ENCODE measurements at regions not wholly inside any gene's neighbourhood (a gene's known extent, or its start where the extent isn't known, plus 50 kb on each side); places are given as distances from the start of the nearest gene placed in this dataset.
"Not testable (repeated sequence)": the region's sequence is repeated elsewhere in the genome, so short reads cannot be mapped to it uniquely, and the experiment has no call there.

DNA sequence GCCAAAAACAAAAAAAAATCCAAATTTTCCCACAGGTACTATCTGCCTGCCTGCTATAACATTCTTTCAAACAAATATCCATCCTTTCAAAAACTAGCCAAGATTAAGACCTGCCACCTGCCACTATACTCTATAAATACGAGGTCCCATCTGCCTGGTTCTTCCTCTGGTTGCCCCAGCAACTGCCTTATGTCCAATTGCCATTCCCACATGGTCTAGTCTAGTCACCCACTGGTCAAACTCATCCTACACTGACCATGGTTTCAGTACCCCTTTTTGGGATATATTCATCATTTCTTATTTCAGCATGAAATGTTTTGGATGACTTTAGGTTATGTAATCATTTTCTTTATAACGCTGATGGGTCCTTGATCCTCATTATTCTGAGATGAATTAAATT is 95.1 kb upstream of the CCNG1 start:
- H3K4me1 ChIP-seq: no peaks in the 10 kb centered on the region
- intact Hi-C loops (cut with DNase I; ENCODE audit: low total_unique reads): no loop called here
- H3K27ac ChIP-seq: no peak overlapping the region
- no peaks in the 10 kb centered on the region for H3K9me3 ChIP-seq
- H3K4me3 ChIP-seq: no peak overlapping the region
- no peaks in the 10 kb centered on the region for H3K36me3 ChIP-seq
- H3K27me3 ChIP-seq: no peaks in the 10 kb centered on the region
- no peak for DNase-seq (ENCODE audit: low spot score in 2 of 2)
- no peak for TF ChIP-seq POLR2AphosphoS5 (IDR thresholded peaks at IDR 0.05)
- TF ChIP-seq POLR2A (IDR thresholded peaks at IDR 0.05): no peak
- TF ChIP-seq, protein P1, sequence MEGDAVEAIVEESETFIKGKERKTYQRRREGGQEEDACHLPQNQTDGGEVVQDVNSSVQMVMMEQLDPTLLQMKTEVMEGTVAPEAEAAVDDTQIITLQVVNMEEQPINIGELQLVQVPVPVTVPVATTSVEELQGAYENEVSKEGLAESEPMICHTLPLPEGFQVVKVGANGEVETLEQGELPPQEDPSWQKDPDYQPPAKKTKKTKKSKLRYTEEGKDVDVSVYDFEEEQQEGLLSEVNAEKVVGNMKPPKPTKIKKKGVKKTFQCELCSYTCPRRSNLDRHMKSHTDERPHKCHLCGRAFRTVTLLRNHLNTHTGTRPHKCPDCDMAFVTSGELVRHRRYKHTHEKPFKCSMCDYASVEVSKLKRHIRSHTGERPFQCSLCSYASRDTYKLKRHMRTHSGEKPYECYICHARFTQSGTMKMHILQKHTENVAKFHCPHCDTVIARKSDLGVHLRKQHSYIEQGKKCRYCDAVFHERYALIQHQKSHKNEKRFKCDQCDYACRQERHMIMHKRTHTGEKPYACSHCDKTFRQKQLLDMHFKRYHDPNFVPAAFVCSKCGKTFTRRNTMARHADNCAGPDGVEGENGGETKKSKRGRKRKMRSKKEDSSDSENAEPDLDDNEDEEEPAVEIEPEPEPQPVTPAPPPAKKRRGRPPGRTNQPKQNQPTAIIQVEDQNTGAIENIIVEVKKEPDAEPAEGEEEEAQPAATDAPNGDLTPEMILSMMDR (IDR thresholded peaks at IDR 0.05): no peak

DNA sequence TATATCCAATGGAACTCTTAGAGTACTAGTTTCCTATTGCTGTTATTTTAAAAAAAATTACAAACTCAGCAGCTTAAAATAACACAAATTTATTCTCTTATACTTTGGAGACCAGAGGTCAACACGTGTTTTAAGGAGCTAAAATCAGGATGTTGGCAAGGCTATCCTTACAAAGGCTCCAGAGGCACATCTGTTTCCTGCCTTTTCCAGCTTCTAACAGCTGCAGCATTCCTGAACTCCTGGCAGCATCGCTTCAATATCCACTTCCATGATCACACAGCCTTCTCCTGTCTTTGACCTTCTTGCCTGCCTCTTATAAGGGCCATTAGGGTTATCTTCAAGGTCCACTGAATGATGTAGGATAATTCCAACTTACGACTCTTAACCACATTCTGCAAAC is 92.2 kb upstream of the CCNG1 start:
- H3K9me3 ChIP-seq: no peaks in the 10 kb centered on the region
- H3K36me3 ChIP-seq: no peaks in the 10 kb centered on the region
- no peak for TF ChIP-seq POLR2AphosphoS5 (IDR thresholded peaks at IDR 0.05)
- no peak for TF ChIP-seq POLR2A (IDR thresholded peaks at IDR 0.05)
- TF ChIP-seq, protein P1 (IDR thresholded peaks at IDR 0.05): no peak
- intact Hi-C loops (cut with DNase I; ENCODE audit: low total_unique reads): no loop called here
- no peak overlapping the region for H3K27ac ChIP-seq
- no peak for DNase-seq (ENCODE audit: low spot score in 2 of 2)
- no peaks in the 10 kb centered on the region for H3K27me3 ChIP-seq
- H3K4me3 ChIP-seq: no peak overlapping the region
- H3K4me1 ChIP-seq: no peaks in the 10 kb centered on the region

DNA sequence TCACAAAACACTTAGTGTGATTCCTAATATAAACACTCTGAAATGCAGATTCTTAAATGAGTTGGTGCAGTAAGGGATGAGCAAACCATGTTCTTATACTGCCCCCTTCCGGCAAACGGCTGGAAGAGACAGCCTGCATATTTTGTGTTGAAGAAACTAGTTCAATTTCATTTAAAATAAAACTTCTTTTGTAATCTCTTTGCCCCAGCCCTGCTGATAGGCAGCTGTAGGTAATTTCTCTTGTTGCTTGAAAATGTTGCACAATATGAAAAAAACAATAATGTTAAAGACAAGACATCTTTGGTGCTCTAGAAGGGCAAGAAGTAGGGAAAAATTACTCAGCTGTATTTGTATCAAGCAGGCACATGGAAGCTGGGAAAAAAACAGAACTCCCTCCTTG is 89.7 kb upstream of the CCNG1 start:
- intact Hi-C loops (cut with DNase I; ENCODE audit: low total_unique reads): no loop called here
- Histone ChIP-seq H3K4me1 (no peaks in the 10 kb centered on the region), H3K27ac (no peak overlapping the region), H3K27me3 (no peaks in the 10 kb centered on the region), H3K9me3 (no peaks in the 10 kb centered on the region), H3K36me3 (no peaks in the 10 kb centered on the region), H3K4me3 (no peak overlapping the region)
- DNase-seq (ENCODE audit: low spot score in 2 of 2): peak in 1 of 2 donors; percentile 19
- TF ChIP-seq, protein P1 (IDR thresholded peaks at IDR 0.05): peak in 2 of 3 donors; percentile 54 to 61
- TF ChIP-seq POLR2AphosphoS5 (IDR thresholded peaks at IDR 0.05): no peak

DNA sequence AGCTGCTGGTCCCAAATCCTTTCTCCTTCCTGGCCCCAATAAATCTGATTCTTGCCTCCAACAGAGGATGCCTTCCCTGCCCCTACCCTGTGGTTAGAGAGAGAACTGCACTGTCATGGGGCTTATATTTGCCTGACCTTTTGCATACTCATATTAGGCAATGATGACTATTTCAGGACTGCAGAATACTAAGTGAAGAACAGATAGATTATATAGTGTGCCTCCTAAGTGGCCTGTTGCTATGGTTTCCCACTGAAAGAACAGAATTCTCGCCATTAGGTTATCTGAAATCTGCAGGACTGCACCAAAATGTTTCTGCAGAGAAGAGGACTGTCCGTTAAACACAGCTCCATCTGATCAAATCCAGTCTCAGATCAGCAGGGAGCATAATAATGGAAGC is 87.3 kb upstream of the CCNG1 start:
- TF ChIP-seq POLR2AphosphoS5 (IDR thresholded peaks at IDR 0.05) (no peak), POLR2A (IDR thresholded peaks at IDR 0.05) (no peak)
- TF ChIP-seq, protein P1 (IDR thresholded peaks at IDR 0.05): no peak
- intact Hi-C loops (cut with DNase I; ENCODE audit: low total_unique reads): no loop called here
- Histone ChIP-seq H3K36me3 (no peaks in the 10 kb centered on the region), H3K27ac (no peak overlapping the region), H3K9me3 (no peaks in the 10 kb centered on the region), H3K4me1 (no peaks in the 10 kb centered on the region), H3K4me3 (no peak overlapping the region), H3K27me3 (no peaks in the 10 kb centered on the region)
- no peak for DNase-seq (ENCODE audit: low spot score in 2 of 2)

DNA sequence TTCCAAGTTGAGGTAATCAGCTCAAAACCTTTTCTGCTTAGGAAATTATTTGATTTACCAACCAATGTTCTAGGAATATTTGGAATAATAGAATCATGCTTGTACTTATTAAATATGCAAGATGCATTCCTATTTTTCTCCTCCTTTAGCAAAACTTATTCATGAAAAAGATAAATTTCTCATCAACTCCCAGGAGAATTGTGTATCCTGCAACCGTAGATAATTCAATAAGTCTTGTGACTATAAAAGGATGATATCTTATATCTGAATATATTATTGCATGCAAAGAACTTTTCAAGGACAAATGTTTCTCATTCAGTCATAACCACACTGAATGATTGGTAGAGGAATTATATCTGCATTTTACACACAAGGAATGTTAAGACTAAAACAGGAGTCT is 84.9 kb upstream of the CCNG1 start:
- no peaks in the 10 kb centered on the region for H3K9me3 ChIP-seq
- H3K36me3 ChIP-seq: no peaks in the 10 kb centered on the region
- intact Hi-C loops (cut with DNase I; ENCODE audit: low total_unique reads): no loop called here
- no peak overlapping the region for H3K4me3 ChIP-seq
- no peak overlapping the region for H3K27ac ChIP-seq
- no peak for DNase-seq (ENCODE audit: low spot score in 2 of 2)
- no peaks in the 10 kb centered on the region for H3K4me1 ChIP-seq
- H3K27me3 ChIP-seq: no peaks in the 10 kb centered on the region
- no peak for TF ChIP-seq POLR2A (IDR thresholded peaks at IDR 0.05)

DNA sequence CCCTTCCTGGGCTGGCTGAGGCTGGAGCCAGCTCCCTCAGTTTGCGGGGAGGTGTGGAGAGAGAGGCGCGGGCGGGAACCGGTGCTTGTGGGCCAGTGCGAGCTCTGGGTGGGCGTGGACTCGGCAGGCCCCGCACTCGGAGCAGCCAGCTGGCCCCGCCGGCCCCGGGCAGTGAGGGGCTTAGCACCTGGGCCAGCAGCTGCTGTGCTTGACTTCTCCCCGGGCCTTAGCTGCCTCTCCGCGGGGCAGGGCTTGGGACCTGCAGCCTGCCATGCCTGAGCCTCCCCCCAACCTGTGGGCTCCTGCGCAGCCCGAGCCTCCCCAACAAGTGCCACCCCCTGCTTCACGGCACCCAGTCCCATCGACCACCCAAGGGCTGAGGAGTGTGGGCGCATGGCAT is 81.6 kb upstream of the CCNG1 start:
- H3K36me3 ChIP-seq; H3K27me3 ChIP-seq; H3K4me1 ChIP-seq; DNase-seq (ENCODE audit: low spot score in 2 of 2); H3K4me3 ChIP-seq; H3K9me3 ChIP-seq; H3K27ac ChIP-seq; intact Hi-C loops (cut with DNase I; ENCODE audit: low total_unique reads): not testable (repeated sequence)

Data from breast epithelium (tissue), 4 donors.